Tibial nerve (tissue), 4 donors: ENCODE measurements at regions not wholly inside any gene's neighbourhood (a gene's known extent, or its start where the extent isn't known, plus 50 kb on each side); places are given as distances from the start of the nearest gene placed in this dataset.

ENCODE experiments used
- DNase-seq, 2 donors: peaks; one replicate each; pipeline ENCODE4 v3.0.0-alpha.2; 2019; ENCODE audit warnings: low spot score in 2 of 2
- H3K27ac ChIP-seq, 4 donors: fragments of 200-600 bp; sonication (generic) in 3 of 4; one replicate each; pipeline ENCODE4 v1.5.1; 2017 to 2019; ENCODE audit warnings: mild to moderate bottlenecking in 1 of 4
- H3K27me3 ChIP-seq, 2 donors: fragments of 200-600 bp; sonication (generic) in 1 of 2; one replicate each; pipeline versions ENCODE4 v1.5.1 to v1.6.0; 2017 to 2019
- H3K36me3 ChIP-seq, 3 donors: fragments of 200-600 bp; sonication (generic); one replicate each; pipeline ENCODE4 v1.5.1; 2018 to 2019
- H3K4me1 ChIP-seq, 4 donors: fragments of 200-600 bp; sonication (generic) in 3 of 4; one replicate each; pipeline ENCODE4 v1.5.1; 2017 to 2019
- H3K4me3 ChIP-seq, 4 donors: fragments of 200-600 bp; sonication (generic) in 3 of 4; one replicate each; pipeline ENCODE4 v1.5.1; 2017 to 2019; ENCODE audit warnings: mild to moderate bottlenecking in 1 of 4, moderate library complexity in 1 of 4
- H3K9me3 ChIP-seq, 4 donors: fragments of 200-600 bp; sonication (generic) in 3 of 4; one replicate each; pipeline ENCODE4 v1.5.1; 2017 to 2019
- EP300 ChIP-seq, 2 donors: sonication (generic); formaldehyde crosslinking; IDR thresholded peaks; one replicate each; pipeline ENCODE4 v1.6.1; 2017; ENCODE audit warnings: antibody characterized with exemption in 2 of 2, mild to moderate bottlenecking in 1 of 2
- POLR2A ChIP-seq, 2 donors: fragments of 450-650 bp; IDR thresholded peaks; one replicate each; pipeline ENCODE4 v1.6.1; 2017; ENCODE audit warnings: antibody characterized with exemption in 2 of 2, mild to moderate bottlenecking in 2 of 2, moderate library complexity in 2 of 2
- WGBS, 2 donors: methylation state at CpG; one replicate each; pipeline ENCODE4 v1.1.5; 2018; 5-methylcytosine and 5-hydroxymethylcytosine counted together
- TF ChIP-seq, protein P1 (sequence below), 5 experiments: fragments of 200-600 bp in 3 of 5; fragments of 450-650 bp in 2 of 5; sonication (generic) in 3 of 5; IDR thresholded peaks; one replicate each; pipeline ENCODE4 v1.5.1; 2016 to 2019; ENCODE audit warnings: antibody characterized with exemption in 5 of 5, mild to moderate bottlenecking in 3 of 5, moderate library complexity in 2 of 5

DNA sequence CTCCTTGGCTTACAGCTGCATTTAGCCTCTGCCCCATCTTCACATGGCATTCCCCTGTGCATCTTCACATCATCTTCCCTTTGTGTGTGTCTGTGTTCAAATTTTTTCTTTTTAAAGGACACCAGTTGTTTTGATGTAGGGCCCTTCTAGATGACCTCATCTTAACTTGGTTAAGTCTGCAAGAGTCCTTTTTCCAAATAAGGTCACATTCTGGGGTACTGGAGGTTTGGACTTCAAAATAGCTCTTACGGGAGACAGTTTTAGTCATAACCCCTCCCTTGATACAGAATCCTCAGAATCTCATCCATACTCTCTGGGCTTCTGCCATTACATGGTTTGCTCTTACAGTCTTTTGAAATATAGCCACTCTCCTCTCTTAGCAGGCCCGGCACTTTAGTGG is 231.5 kb upstream of the ATP6AP2 start:
- H3K9me3 ChIP-seq, result no peaks in the 10 kb centered on the region
- 75 to 79% methylated on average over 2 of the region's 2 CpGs for WGBS, 2 donors
- no peak for DNase-seq
- no peak overlapping the region for H3K27ac ChIP-seq
- TF ChIP-seq EP300 (IDR thresholded peaks at IDR 0.05) (no peak), POLR2A (IDR thresholded peaks at IDR 0.05) (no peak)
- TF ChIP-seq, protein P1, sequence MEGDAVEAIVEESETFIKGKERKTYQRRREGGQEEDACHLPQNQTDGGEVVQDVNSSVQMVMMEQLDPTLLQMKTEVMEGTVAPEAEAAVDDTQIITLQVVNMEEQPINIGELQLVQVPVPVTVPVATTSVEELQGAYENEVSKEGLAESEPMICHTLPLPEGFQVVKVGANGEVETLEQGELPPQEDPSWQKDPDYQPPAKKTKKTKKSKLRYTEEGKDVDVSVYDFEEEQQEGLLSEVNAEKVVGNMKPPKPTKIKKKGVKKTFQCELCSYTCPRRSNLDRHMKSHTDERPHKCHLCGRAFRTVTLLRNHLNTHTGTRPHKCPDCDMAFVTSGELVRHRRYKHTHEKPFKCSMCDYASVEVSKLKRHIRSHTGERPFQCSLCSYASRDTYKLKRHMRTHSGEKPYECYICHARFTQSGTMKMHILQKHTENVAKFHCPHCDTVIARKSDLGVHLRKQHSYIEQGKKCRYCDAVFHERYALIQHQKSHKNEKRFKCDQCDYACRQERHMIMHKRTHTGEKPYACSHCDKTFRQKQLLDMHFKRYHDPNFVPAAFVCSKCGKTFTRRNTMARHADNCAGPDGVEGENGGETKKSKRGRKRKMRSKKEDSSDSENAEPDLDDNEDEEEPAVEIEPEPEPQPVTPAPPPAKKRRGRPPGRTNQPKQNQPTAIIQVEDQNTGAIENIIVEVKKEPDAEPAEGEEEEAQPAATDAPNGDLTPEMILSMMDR (IDR thresholded peaks at IDR 0.05), result no peak
- H3K4me3 ChIP-seq, result no peak overlapping the region
- no peaks in the 10 kb centered on the region for H3K4me1 ChIP-seq
- H3K27me3 ChIP-seq, result no peaks in the 10 kb centered on the region
- no peaks in the 10 kb centered on the region for H3K36me3 ChIP-seq

DNA sequence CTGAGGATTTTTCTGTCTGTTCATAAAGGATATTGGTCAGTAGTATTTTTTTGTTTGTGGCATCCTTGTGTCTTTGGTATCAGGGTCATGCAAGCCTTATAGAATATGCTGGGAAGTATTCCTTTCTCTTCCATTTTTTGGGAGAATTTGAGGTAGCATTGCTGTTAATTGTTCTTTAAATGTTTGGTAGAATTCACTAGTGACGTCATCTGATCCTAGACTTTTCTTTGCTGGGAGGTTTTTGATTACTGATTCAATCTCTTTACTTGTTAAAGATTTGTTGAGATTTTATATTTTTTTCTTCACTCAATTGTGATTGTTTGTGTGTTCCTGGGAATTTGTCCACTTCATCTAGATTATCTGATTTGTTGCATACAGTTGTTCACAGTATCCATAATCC is 234.4 kb upstream of the ATP6AP2 start:
- Histone ChIP-seq H3K36me3 (no peaks in the 10 kb centered on the region), H3K4me3 (no peak overlapping the region), H3K4me1 (no peaks in the 10 kb centered on the region), H3K27me3 (no peaks in the 10 kb centered on the region), H3K9me3 (no peaks in the 10 kb centered on the region), H3K27ac (no peak overlapping the region)
- 65 to 95% methylated on average over 1 of the region's 1 CpG for WGBS, 2 donors
- TF ChIP-seq POLR2A (IDR thresholded peaks at IDR 0.05), result no peak
- TF ChIP-seq, protein P1 (IDR thresholded peaks at IDR 0.05), result no peak
- TF ChIP-seq EP300 (IDR thresholded peaks at IDR 0.05), result no peak
- no peak for DNase-seq

DNA sequence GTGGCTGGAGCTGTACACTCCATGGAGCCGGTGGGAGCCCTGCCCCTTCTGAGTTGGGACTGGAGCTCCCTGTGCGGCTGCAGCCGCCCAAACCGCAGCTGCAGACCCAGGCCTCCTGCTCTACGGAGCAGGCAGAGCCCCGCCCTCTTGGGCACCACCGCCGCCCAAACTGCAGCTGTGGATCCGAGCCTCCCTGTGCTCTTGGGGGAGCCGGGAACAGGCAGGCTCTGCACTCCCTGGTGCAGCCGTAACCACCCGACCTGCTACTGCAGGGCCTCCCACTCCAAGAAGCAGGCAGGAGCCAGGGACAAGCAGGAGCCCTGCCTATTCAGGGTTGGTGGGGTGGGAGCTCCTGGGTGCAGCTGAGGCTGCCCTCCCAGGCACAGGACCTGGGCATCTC is 237.5 kb upstream of the ATP6AP2 start:
- no peak overlapping the region for H3K27ac ChIP-seq
- H3K4me1 ChIP-seq, result no peaks in the 10 kb centered on the region
- H3K36me3 ChIP-seq, result no peaks in the 10 kb centered on the region
- no peak for DNase-seq
- H3K27me3 ChIP-seq, result no peaks in the 10 kb centered on the region
- WGBS, 2 donors, result 73 to 90% methylated on average over 2 to 11 of the region's 12 CpGs
- no peak overlapping the region for H3K4me3 ChIP-seq
- TF ChIP-seq, protein P1 (IDR thresholded peaks at IDR 0.05), result no peak
- no peak for TF ChIP-seq EP300 (IDR thresholded peaks at IDR 0.05)
- H3K9me3 ChIP-seq, result no peaks in the 10 kb centered on the region

DNA sequence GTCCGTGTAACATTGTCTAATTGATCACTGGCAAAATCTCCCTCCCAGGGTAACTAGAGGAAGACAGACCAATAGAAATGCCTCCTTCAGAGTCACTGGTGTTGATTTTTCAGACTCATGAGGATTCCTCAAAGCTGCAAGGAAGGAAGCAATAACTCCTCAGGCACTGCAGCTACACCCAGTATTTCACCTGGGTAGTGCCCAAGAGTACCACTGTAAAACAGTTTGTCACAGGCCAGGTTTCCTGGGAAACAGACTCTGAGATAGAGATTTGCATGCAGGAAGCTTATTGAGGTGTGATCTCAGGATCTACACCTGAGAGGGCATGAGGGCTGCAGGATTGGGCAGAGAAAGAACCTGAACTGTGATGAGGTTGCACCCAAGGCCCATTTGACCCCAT is 240.7 kb upstream of the ATP6AP2 start:
- Histone ChIP-seq H3K36me3 (no peaks in the 10 kb centered on the region), H3K4me1 (no peaks in the 10 kb centered on the region), H3K9me3 (no peaks in the 10 kb centered on the region), H3K27ac (no peak overlapping the region), H3K27me3 (no peaks in the 10 kb centered on the region), H3K4me3 (no peak overlapping the region)
- 71 to 73% methylated on average over 1 of the region's 1 CpG for WGBS, 2 donors
- TF ChIP-seq EP300 (IDR thresholded peaks at IDR 0.05), result no peak
- no peak for TF ChIP-seq POLR2A (IDR thresholded peaks at IDR 0.05)
- TF ChIP-seq, protein P1 (IDR thresholded peaks at IDR 0.05), result no peak
- no peak for DNase-seq

DNA sequence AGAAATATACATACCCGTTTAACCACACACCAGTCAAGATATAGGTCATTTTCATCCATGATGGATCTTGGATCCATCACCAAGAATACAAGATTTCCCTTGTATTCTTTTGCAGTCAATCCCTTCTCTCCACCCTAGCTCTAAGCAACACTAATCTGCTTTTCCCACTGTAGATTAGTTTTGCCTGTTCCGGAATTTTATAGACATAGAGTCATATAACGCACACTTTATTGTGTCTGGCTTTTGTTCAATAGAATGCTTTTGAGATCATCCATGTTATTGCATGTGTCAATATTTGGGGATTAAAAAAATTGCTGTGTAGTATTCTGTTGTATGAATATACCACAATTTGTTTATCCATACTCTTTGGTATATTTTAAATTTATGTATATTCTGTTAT is 235.6 kb upstream of the BCOR start:
- no peaks in the 10 kb centered on the region for H3K27me3 ChIP-seq
- no peaks in the 10 kb centered on the region for H3K9me3 ChIP-seq
- H3K4me3 ChIP-seq, result no peak overlapping the region
- H3K4me1 ChIP-seq, result no peaks in the 10 kb centered on the region
- no peak overlapping the region for H3K27ac ChIP-seq
- no peak for TF ChIP-seq EP300 (IDR thresholded peaks at IDR 0.05)
- TF ChIP-seq POLR2A (IDR thresholded peaks at IDR 0.05), result no peak
- TF ChIP-seq, protein P1 (IDR thresholded peaks at IDR 0.05), result no peak
- DNase-seq, result no peak
- no peaks in the 10 kb centered on the region for H3K36me3 ChIP-seq
- 79 to 83% methylated on average over 3 of the region's 3 CpGs for WGBS, 2 donors
